ENCODE measurements at regions not wholly inside any gene's neighbourhood (a gene's known extent, or its start where the extent isn't known, plus 50 kb on each side); places are given as distances from the start of the nearest gene placed in this dataset.
"Not testable (repeated sequence)": the region's sequence is repeated elsewhere in the genome, so short reads cannot be mapped to it uniquely, and the experiment has no call there.

GRCh38 chr3:152216960-152217865 lies 51.5 kb upstream of the MBNL1 start:
- not testable (repeated sequence) for DNase-seq (ENCODE audit: low read depth in 2 of 2)

- no peak for DNase-seq (ENCODE audit: low read depth in 2 of 2)
Observed at GRCh38 chr3:152218602-152219001, 50.1 kb upstream of the MBNL1 start.

Measured in lung microvascular endothelial cell (primary cell).